ENCODE measurements at regions not wholly inside any gene's neighbourhood (a gene's known extent, or its start where the extent isn't known, plus 50 kb on each side); places are given as distances from the start of the nearest gene placed in this dataset.

DNA sequence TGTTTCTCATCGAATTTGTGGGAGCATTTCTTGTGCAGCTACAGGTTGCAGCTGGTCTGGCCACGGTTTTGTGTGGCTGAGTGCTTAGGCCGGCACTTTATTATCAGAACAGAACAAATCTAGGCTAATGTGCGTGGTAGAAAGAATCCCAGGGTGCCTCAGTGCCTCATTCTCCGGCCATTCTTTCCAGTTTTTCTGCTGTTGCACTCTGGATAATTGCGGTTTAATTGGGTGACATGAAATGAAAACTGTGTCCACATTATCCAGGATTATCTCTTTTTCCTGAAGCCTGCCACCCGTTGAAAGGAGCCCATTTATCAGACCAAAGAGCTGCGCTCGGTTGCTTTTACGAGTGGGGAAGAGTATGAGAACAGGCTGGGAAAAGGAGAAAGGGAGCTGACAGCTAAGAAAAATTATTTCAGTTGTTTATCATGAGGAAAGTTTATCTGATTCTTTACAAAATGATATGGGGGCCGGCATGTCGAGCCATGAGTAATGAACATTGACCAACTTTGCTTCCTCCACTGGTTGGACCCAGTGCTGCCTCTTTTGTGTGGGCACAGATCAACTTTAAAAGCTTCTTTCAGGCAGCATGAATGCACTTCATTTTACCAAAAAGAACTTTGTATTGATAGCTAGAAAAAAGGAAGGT is 117.0 kb upstream of the SOX21 start:
- Histone ChIP-seq H3K4me3 (ENCODE audit: low read length) (no peak overlapping the region), H3K27ac (ENCODE audit: low read length) (no peak overlapping the region), H3K36me3 (ENCODE audit: insufficient read depth, low read length) (no peaks in the 10 kb centered on the region), H3K79me2 (ENCODE audit: low read length) (no peaks in the 10 kb centered on the region), H3K4me1 (ENCODE audit: low read length) (no peaks in the 10 kb centered on the region), H3K9me3 (ENCODE audit: low read length) (no peaks in the 10 kb centered on the region), H3K9ac (ENCODE audit: low read length) (no peak overlapping the region), H3K27me3 (ENCODE audit: low read length) (no peaks in the 10 kb centered on the region), H3K9me2 (replicated peaks; ENCODE audit: insufficient read depth, low read length) (no peaks in the 10 kb centered on the region), H2AFZ (ENCODE audit: low read length) (no peak overlapping the region), H4K20me1 (ENCODE audit: insufficient read depth, low read depth, low read length) (no peaks in the 10 kb centered on the region), H3K4me2 (ENCODE audit: low read depth, low read length, poor library complexity, severe bottlenecking) (no peak overlapping the region)
- no peak for DNase-seq

DNA sequence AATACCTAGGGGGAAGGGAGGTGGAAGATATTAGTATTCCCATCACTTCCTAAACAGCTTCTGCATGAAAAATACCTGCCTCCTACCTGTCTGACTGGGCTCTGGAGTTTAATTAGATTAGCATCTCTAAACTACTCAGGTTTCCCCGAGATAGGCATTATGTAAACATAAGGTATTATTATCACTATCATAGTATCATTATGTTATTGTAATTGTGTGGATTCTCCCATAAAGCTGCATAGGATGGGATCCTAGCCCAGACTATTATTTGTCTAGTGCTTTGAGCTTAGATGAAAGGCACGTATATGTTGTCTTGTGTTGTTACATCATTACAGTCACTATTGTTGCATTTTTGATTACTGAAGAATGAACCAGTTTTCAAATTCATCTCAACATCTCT is 115.2 kb upstream of the SOX21 start:
- H3K4me3 ChIP-seq (ENCODE audit: low read length): no peak overlapping the region
- H2AFZ ChIP-seq (ENCODE audit: low read length): no peak overlapping the region
- H3K27me3 ChIP-seq (ENCODE audit: low read length): no peaks in the 10 kb centered on the region
- no peak overlapping the region for H3K9ac ChIP-seq (ENCODE audit: low read length)
- no peaks in the 10 kb centered on the region for H3K9me3 ChIP-seq (ENCODE audit: low read length)
- H3K4me2 ChIP-seq (ENCODE audit: low read depth, low read length, poor library complexity, severe bottlenecking): no peak overlapping the region
- no peak overlapping the region for H3K27ac ChIP-seq (ENCODE audit: low read length)
- no peaks in the 10 kb centered on the region for H3K4me1 ChIP-seq (ENCODE audit: low read length)
- no peak for DNase-seq
- H3K9me2 ChIP-seq (replicated peaks; ENCODE audit: insufficient read depth, low read length): no peaks in the 10 kb centered on the region
- H3K79me2 ChIP-seq (ENCODE audit: low read length): no peaks in the 10 kb centered on the region
- no peaks in the 10 kb centered on the region for H3K36me3 ChIP-seq (ENCODE audit: insufficient read depth, low read length)
- H4K20me1 ChIP-seq (ENCODE audit: insufficient read depth, low read depth, low read length): no peaks in the 10 kb centered on the region

DNA sequence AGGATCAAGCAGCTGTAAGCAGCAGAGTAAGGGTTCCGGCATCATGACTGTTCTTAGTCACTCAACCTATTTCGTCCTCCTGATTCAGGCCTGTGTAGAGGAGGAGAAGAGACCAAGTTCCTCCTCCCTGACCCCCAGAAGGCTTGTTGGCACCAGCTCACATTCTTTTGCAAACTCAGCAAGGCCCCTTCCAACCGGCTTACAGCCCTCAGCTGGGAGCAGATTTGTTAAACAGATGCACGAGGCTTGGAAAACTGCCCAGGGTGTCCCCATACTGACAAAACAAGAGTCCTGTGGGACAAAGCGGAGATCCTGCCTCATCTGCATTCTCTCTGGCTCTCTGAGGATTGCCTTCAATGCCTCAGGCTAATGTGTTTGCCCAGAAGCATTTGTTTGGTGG is 113.2 kb upstream of the SOX21 start:
- no peak for DNase-seq
- Histone ChIP-seq H3K9me2 (replicated peaks; ENCODE audit: insufficient read depth, low read length) (no peaks in the 10 kb centered on the region), H4K20me1 (ENCODE audit: insufficient read depth, low read depth, low read length) (no peaks in the 10 kb centered on the region), H3K9me3 (ENCODE audit: low read length) (no peaks in the 10 kb centered on the region), H3K79me2 (ENCODE audit: low read length) (no peaks in the 10 kb centered on the region), H3K27ac (ENCODE audit: low read length) (no peak overlapping the region), H3K27me3 (ENCODE audit: low read length) (no peaks in the 10 kb centered on the region), H3K9ac (ENCODE audit: low read length) (no peak overlapping the region), H3K36me3 (ENCODE audit: insufficient read depth, low read length) (no peaks in the 10 kb centered on the region), H2AFZ (ENCODE audit: low read length) (no peak overlapping the region), H3K4me3 (ENCODE audit: low read length) (no peak overlapping the region), H3K4me1 (ENCODE audit: low read length) (no peaks in the 10 kb centered on the region), H3K4me2 (ENCODE audit: low read depth, low read length, poor library complexity, severe bottlenecking) (no peak overlapping the region)

DNA sequence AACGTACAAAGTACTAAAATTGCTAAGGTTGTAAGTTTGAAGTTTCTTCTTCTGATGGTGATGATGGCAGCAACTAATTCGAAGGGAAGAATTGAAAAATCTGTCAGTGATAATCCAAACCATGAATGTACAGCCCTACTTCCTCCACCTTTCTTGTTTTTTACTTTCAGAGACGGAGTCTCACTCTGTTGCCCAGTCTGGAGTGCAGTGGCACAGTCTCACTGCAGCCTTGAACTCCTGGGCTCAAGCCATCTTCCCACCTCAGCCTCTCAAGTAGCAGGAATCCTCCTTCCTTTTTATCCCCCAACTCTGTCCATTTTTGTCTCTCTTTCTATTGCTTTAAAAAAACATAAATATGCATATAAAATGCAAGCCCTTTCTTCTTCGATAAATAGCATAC is 112.3 kb upstream of the SOX21 start:
- H3K27me3 ChIP-seq (ENCODE audit: low read length): no peaks in the 10 kb centered on the region
- no peak overlapping the region for H3K4me2 ChIP-seq (ENCODE audit: low read depth, low read length, poor library complexity, severe bottlenecking)
- no peak overlapping the region for H2AFZ ChIP-seq (ENCODE audit: low read length)
- H3K4me1 ChIP-seq (ENCODE audit: low read length): no peaks in the 10 kb centered on the region
- no peak for DNase-seq
- no peak overlapping the region for H3K27ac ChIP-seq (ENCODE audit: low read length)
- H3K9me2 ChIP-seq (replicated peaks; ENCODE audit: insufficient read depth, low read length): no peaks in the 10 kb centered on the region
- H3K4me3 ChIP-seq (ENCODE audit: low read length): no peak overlapping the region
- H3K79me2 ChIP-seq (ENCODE audit: low read length): no peaks in the 10 kb centered on the region
- no peaks in the 10 kb centered on the region for H3K9me3 ChIP-seq (ENCODE audit: low read length)
- no peaks in the 10 kb centered on the region for H4K20me1 ChIP-seq (ENCODE audit: insufficient read depth, low read depth, low read length)
- no peak overlapping the region for H3K9ac ChIP-seq (ENCODE audit: low read length)
- no peaks in the 10 kb centered on the region for H3K36me3 ChIP-seq (ENCODE audit: insufficient read depth, low read length)

DNA sequence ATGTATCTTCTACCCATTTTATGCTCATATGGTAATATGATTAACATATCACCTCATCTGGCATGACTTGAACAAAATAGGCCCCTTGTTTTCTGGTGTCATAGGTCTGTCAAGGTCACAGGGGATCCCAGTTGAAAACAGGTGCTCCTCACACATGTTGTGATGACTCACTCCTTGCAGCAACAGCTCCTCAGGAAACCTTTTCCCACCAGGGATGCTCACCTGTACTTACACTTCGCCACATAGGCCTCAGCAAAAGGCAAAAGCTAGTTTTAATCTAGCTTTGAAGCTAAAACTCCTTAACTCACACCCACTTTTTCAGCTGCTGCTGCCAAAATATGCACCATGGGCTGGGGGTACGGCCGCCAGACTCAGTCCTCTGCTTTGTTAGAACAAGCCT is 110.0 kb upstream of the SOX21 start:
- Histone ChIP-seq H3K4me1 (ENCODE audit: low read length) (no peaks in the 10 kb centered on the region), H3K27ac (ENCODE audit: low read length) (no peak overlapping the region), H3K4me2 (ENCODE audit: low read depth, low read length, poor library complexity, severe bottlenecking) (no peak overlapping the region), H3K27me3 (ENCODE audit: low read length) (no peaks in the 10 kb centered on the region), H3K4me3 (ENCODE audit: low read length) (no peak overlapping the region), H3K9me3 (ENCODE audit: low read length) (no peaks in the 10 kb centered on the region), H3K9me2 (replicated peaks; ENCODE audit: insufficient read depth, low read length) (no peaks in the 10 kb centered on the region), H3K79me2 (ENCODE audit: low read length) (no peaks in the 10 kb centered on the region), H4K20me1 (ENCODE audit: insufficient read depth, low read depth, low read length) (no peaks in the 10 kb centered on the region), H2AFZ (ENCODE audit: low read length) (no peak overlapping the region), H3K36me3 (ENCODE audit: insufficient read depth, low read length) (no peaks in the 10 kb centered on the region), H3K9ac (ENCODE audit: low read length) (no peak overlapping the region)
- DNase-seq: no peak

DNA sequence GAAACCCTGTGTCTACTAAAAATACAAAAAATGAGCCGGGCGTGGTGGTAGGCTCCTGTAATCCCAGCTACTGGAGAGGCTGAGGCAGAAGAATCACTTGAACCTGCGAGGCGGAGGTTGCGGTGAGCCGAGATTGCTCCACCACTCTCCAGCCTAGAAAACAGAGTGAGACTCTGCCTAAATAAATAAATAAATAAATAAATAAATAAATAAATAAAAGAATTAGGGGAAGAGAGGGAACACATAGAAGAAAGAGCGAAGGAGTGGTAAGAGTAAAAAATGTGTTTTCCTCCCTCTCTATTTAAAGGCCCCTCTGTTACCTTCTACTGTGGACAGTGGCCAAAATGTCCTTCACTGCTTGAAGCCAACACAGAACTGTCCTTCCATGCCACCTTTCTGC is 103.9 kb upstream of the SOX21 start:
- peaks cover 4% of the 10 kb centered on the region for H3K4me1 ChIP-seq (ENCODE audit: low read length)
- H2AFZ ChIP-seq (ENCODE audit: low read length): no peak overlapping the region

DNA sequence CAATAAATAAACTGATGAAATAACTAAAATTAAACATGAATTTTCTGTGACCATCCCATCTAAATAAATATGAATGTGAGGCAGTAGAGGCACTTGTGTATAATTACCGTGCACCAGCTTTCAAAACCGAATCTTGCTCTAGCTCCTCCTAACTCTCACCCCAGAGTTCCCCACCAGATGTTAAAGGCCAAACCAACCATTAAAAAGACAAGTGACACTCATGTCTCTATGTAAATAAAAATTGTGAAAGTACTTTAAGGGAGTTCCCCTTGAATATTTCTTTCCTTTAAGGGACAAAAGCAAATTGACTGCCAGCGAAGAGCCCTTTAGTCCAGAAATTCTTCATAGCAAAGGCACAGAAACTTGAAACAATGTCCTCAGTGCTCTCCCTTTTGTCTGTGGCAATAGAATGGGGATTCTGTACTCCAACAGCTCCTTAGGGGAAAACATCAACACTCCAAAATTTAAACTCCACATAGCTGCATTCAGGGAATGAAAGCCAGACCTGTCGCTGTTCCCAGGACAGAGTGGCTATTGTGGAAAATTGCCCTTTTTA is 101.7 kb upstream of the SOX21 start:
- Histone ChIP-seq H3K4me3 (ENCODE audit: low read length) (no peak overlapping the region), H3K27ac (ENCODE audit: low read length) (no peak overlapping the region), H3K36me3 (ENCODE audit: insufficient read depth, low read length) (no peaks in the 10 kb centered on the region), H3K9me2 (replicated peaks; ENCODE audit: insufficient read depth, low read length) (no peaks in the 10 kb centered on the region), H3K4me1 (ENCODE audit: low read length) (peaks cover 18% of the 10 kb centered on the region), H3K9ac (ENCODE audit: low read length) (no peak overlapping the region), H3K27me3 (ENCODE audit: low read length) (no peaks in the 10 kb centered on the region), H3K4me2 (ENCODE audit: low read depth, low read length, poor library complexity, severe bottlenecking) (no peak overlapping the region), H3K79me2 (ENCODE audit: low read length) (no peaks in the 10 kb centered on the region), H4K20me1 (ENCODE audit: insufficient read depth, low read depth, low read length) (no peaks in the 10 kb centered on the region), H3K9me3 (ENCODE audit: low read length) (no peaks in the 10 kb centered on the region), H2AFZ (ENCODE audit: low read length) (no peak overlapping the region)
- no peak for DNase-seq

More for the DNA sequence above, 103.9 kb upstream of the SOX21 start:
- no peaks in the 10 kb centered on the region for H3K36me3 ChIP-seq (ENCODE audit: insufficient read depth, low read length)
- no peaks in the 10 kb centered on the region for H3K9me3 ChIP-seq (ENCODE audit: low read length)
- H3K9ac ChIP-seq (ENCODE audit: low read length): no peak overlapping the region
- no peak overlapping the region for H3K4me3 ChIP-seq (ENCODE audit: low read length)
- no peak overlapping the region for H3K27ac ChIP-seq (ENCODE audit: low read length)
- H4K20me1 ChIP-seq (ENCODE audit: insufficient read depth, low read depth, low read length): no peaks in the 10 kb centered on the region
- H3K27me3 ChIP-seq (ENCODE audit: low read length): no peaks in the 10 kb centered on the region
- H3K4me2 ChIP-seq (ENCODE audit: low read depth, low read length, poor library complexity, severe bottlenecking): no peak overlapping the region
- no peaks in the 10 kb centered on the region for H3K79me2 ChIP-seq (ENCODE audit: low read length)
- H3K9me2 ChIP-seq (replicated peaks; ENCODE audit: insufficient read depth, low read length): no peaks in the 10 kb centered on the region
- DNase-seq: no peak

DNA sequence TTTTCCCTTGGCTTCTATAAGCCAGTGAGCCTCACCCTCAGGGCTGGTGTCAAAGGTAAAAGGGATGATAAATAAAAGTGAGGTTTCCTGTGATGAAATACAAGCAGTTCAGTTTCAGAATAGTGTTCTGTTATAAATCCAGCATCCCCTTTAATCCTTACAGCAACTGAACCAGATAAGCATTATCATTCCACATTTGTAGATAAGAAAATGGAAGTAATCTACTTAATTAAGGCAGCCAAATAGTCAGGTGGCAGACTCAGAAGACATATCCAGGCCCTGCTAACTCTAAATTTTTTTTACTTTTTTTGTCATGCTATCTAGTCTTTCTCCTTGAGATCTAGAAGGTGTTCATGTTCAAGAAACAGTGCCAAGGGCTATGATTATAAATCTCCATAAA is 99.4 kb upstream of the SOX21 start:
- Histone ChIP-seq H2AFZ (ENCODE audit: low read length) (no peak overlapping the region), H3K4me2 (ENCODE audit: low read depth, low read length, poor library complexity, severe bottlenecking) (no peak overlapping the region), H3K9me3 (ENCODE audit: low read length) (no peaks in the 10 kb centered on the region), H3K9ac (ENCODE audit: low read length) (no peak overlapping the region), H3K9me2 (replicated peaks; ENCODE audit: insufficient read depth, low read length) (no peaks in the 10 kb centered on the region), H3K79me2 (ENCODE audit: low read length) (no peaks in the 10 kb centered on the region), H4K20me1 (ENCODE audit: insufficient read depth, low read depth, low read length) (no peaks in the 10 kb centered on the region), H3K36me3 (ENCODE audit: insufficient read depth, low read length) (no peaks in the 10 kb centered on the region), H3K27ac (ENCODE audit: low read length) (no peak overlapping the region), H3K4me1 (ENCODE audit: low read length) (peaks cover 18% of the 10 kb centered on the region), H3K4me3 (ENCODE audit: low read length) (no peak overlapping the region), H3K27me3 (ENCODE audit: low read length) (no peaks in the 10 kb centered on the region)
- no peak for DNase-seq

Measured in Karpas-422 (cell line).